ENCODE measurements at regions not wholly inside any gene's neighbourhood (a gene's known extent, or its start where the extent isn't known, plus 50 kb on each side); places are given as distances from the start of the nearest gene placed in this dataset.

DNA sequence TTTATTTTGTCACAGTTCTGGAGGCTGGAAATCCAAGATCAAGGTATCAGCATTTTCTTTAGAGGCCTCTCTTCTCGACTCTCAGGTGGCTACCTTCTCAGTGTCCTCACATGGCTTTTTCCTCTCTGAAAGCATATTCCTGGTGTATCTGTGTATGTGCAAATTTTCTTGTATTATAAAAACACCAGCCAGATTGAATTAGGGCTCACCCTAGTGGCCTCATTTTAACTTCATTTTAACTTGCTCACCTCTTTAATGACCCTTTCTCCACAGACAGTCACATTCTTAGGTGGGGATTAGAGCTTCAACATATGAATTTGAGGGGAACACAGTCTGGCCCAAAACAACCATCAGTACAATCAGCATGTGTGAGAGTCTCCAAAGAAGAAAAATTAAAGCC, 542.4 kb upstream of the FAM241A start:
- TF ChIP-seq, protein P1, sequence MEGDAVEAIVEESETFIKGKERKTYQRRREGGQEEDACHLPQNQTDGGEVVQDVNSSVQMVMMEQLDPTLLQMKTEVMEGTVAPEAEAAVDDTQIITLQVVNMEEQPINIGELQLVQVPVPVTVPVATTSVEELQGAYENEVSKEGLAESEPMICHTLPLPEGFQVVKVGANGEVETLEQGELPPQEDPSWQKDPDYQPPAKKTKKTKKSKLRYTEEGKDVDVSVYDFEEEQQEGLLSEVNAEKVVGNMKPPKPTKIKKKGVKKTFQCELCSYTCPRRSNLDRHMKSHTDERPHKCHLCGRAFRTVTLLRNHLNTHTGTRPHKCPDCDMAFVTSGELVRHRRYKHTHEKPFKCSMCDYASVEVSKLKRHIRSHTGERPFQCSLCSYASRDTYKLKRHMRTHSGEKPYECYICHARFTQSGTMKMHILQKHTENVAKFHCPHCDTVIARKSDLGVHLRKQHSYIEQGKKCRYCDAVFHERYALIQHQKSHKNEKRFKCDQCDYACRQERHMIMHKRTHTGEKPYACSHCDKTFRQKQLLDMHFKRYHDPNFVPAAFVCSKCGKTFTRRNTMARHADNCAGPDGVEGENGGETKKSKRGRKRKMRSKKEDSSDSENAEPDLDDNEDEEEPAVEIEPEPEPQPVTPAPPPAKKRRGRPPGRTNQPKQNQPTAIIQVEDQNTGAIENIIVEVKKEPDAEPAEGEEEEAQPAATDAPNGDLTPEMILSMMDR (conservative IDR thresholded peaks at IDR 0.05; ENCODE audit: low read length) = peak; percentile 63
- TF ChIP-seq EZH2phosphoT487 (IDR thresholded peaks at IDR 0.05; ENCODE audit: borderline replicate concordance, low read depth, low read length) = no peak

All from OCI-LY7 (cell line).